MM.1S (cell line): ENCODE measurements at regions not wholly inside any gene's neighbourhood (a gene's known extent, or its start where the extent isn't known, plus 50 kb on each side); places are given as distances from the start of the nearest gene placed in this dataset.
A peak's percentile ranks its signal among the peaks of the same experiment; 100 is the strongest.

Experiments used
- DNase-seq: peaks from one replicate; pipeline ENCODE4 v3.0.0-alpha.2; 2015
- H2AFZ ChIP-seq: fragments of 300-600 bp; sonication (generic); 2 replicates; pipeline ENCODE4 v1.6.0; 2016; ENCODE audit warnings: antibody characterized with exemption, low read length
- H3F3A ChIP-seq: fragments of 300-600 bp; sonication (generic); 2 replicates; pipeline ENCODE4 v1.6.1; 2016; ENCODE audit warnings: mild to moderate bottlenecking, antibody characterized with exemption, low read length, moderate library complexity, mixed read lengths; ENCODE audit not compliant: insufficient read depth
- H3K27ac ChIP-seq: fragments of 300-600 bp; sonication (generic); 2 replicates; pipeline ENCODE4 v1.5.1; 2016; ENCODE audit warnings: mild to moderate bottlenecking, low read length
- H3K27me3 ChIP-seq: fragments of 300-600 bp; sonication (generic); replicated peaks from 2 replicates; pipeline ENCODE4 v1.6.0; 2016; ENCODE audit warnings: low read length; ENCODE audit not compliant: insufficient read depth
- H3K36me3 ChIP-seq: fragments of 300-600 bp; sonication (generic); replicated peaks from 2 replicates; pipeline ENCODE4 v1.6.1; 2016; ENCODE audit warnings: mild to moderate bottlenecking, low read length, mixed read lengths; ENCODE audit not compliant: insufficient read depth
- H3K4me1 ChIP-seq: fragments of 300-600 bp; sonication (generic); 2 replicates; pipeline ENCODE4 v1.6.1; 2016; ENCODE audit warnings: low read length, mixed read lengths
- H3K4me2 ChIP-seq: fragments of 300-600 bp; sonication (generic); 2 replicates; pipeline ENCODE4 v1.6.0; 2016; ENCODE audit warnings: low read depth, low read length
- H3K4me3 ChIP-seq: fragments of 300-600 bp; sonication (generic); 2 replicates; pipeline ENCODE4 v1.5.1; 2016; ENCODE audit warnings: low read length, mixed read lengths
- H3K79me2 ChIP-seq: fragments of 300-600 bp; sonication (generic); 2 replicates; pipeline ENCODE4 v1.6.1; 2016; ENCODE audit warnings: mixed run types, low read length, mixed read lengths
- H3K9ac ChIP-seq: fragments of 300-600 bp; sonication (generic); 2 replicates; pipeline ENCODE4 v1.6.1; 2016; ENCODE audit warnings: low read length, mixed read lengths
- H3K9me2 ChIP-seq: fragments of 300-600 bp; sonication (generic); replicated peaks from 2 replicates; pipeline ENCODE4 v1.6.1; 2016; ENCODE audit warnings: mild to moderate bottlenecking, low read length, mixed read lengths; ENCODE audit not compliant: insufficient read depth
- H3K9me3 ChIP-seq: fragments of 300-600 bp; sonication (generic); replicated peaks from 2 replicates; pipeline ENCODE4 v1.6.1; 2016; ENCODE audit warnings: mild to moderate bottlenecking, low read length, mixed read lengths; ENCODE audit not compliant: insufficient read depth
- H4K20me1 ChIP-seq: fragments of 300-600 bp; sonication (generic); 2 replicates; pipeline ENCODE4 v1.6.1; 2016; ENCODE audit warnings: mild to moderate bottlenecking, low read length, moderate library complexity, mixed read lengths; ENCODE audit not compliant: insufficient read depth
- EZH2 ChIP-seq: fragments of 300-600 bp; sonication (generic); optimal IDR thresholded peaks from 2 replicates; pipeline ENCODE3; 2017; ENCODE audit warnings: low read depth, mild to moderate bottlenecking, antibody characterized with exemption, low read length, mixed read lengths
- EZH2phosphoT487 ChIP-seq: fragments of 300-600 bp; sonication (generic); IDR thresholded peaks from 2 replicates; pipeline ENCODE4 v1.6.1; 2018; ENCODE audit warnings: antibody characterized with exemption, low read length
- TF ChIP-seq, protein P1 (sequence below): fragments of 300-600 bp; sonication (generic); IDR thresholded peaks from 2 replicates; pipeline ENCODE4 v1.5.1; 2016; ENCODE audit warnings: antibody characterized with exemption, low read length, mixed read lengths

- no peaks in the 10 kb centered on the region for H3K9me3 ChIP-seq
- H3K4me1 ChIP-seq, result peaks cover 25% of the 10 kb centered on the region
- no peaks in the 10 kb centered on the region for H3K27me3 ChIP-seq
- peaks cover 10% of the 10 kb centered on the region for H3F3A ChIP-seq
- DNase-seq, result no peak
- H3K9ac ChIP-seq, result no peak overlapping the region
- no peaks in the 10 kb centered on the region for H4K20me1 ChIP-seq
- no peak overlapping the region for H2AFZ ChIP-seq
- no peak overlapping the region for H3K27ac ChIP-seq
- no peak overlapping the region for H3K4me2 ChIP-seq
- no peaks in the 10 kb centered on the region for H3K36me3 ChIP-seq
- no peak overlapping the region for H3K4me3 ChIP-seq
- H3K79me2 ChIP-seq, result no peaks in the 10 kb centered on the region
- H3K9me2 ChIP-seq, result no peaks in the 10 kb centered on the region
- no peak for TF ChIP-seq EZH2phosphoT487
- TF ChIP-seq, protein P1, sequence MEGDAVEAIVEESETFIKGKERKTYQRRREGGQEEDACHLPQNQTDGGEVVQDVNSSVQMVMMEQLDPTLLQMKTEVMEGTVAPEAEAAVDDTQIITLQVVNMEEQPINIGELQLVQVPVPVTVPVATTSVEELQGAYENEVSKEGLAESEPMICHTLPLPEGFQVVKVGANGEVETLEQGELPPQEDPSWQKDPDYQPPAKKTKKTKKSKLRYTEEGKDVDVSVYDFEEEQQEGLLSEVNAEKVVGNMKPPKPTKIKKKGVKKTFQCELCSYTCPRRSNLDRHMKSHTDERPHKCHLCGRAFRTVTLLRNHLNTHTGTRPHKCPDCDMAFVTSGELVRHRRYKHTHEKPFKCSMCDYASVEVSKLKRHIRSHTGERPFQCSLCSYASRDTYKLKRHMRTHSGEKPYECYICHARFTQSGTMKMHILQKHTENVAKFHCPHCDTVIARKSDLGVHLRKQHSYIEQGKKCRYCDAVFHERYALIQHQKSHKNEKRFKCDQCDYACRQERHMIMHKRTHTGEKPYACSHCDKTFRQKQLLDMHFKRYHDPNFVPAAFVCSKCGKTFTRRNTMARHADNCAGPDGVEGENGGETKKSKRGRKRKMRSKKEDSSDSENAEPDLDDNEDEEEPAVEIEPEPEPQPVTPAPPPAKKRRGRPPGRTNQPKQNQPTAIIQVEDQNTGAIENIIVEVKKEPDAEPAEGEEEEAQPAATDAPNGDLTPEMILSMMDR, result no peak
- no peak for TF ChIP-seq EZH2
Measured at GRCh38 chr15:94122516-94122915, 108.8 kb upstream of the MCTP2 start.

DNA sequence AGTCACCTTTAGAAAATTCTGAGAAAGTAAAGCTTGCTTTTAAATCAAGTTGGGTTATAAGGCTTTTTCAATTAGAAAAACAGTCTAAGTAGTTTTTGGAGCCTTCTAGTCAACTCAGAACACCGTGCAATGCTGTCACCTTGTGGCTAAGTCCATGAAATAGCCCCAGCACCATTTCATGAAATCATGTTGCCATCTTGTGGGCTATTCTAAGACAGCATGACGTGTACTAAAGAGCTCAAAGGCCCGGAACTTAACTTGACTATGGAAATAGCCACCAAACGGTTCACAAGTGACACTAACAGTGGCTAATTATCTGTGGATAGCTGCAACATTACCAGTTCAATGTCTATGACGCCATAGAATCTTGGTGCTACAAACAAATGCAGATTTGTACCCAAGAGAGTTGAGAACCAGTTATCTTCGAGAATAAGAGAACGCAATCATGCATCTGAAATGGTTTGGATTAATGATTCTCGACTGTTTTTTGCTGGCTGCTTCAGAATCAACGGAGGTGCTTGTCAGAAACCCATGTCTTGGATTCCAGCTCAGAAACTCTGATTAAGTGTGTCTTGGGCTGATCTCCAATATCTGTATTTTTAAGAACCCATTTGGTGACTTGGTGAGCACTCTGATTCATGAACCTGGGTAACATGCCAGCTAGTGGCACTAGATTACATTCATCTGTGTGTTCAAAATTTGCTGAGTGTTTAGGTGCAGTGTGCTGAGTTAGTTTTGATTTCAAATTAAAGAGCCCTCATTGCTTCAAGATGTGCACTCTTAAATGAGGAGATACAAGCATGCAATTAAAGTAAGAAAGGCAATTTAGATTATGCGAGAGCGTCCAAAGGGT lies 111.2 kb upstream of the MCTP2 start:
- Histone ChIP-seq H3F3A (peaks cover 2% of the 10 kb centered on the region; the same call in 1 of the 2 replicates), H3K9me2 (no peaks in the 10 kb centered on the region)
- TF ChIP-seq, protein P1, result peak; percentile 99
- no peak for TF ChIP-seq EZH2phosphoT487

GRCh38 chr15:94119298-94119811 lies 112.0 kb upstream of the MCTP2 start:
- DNase-seq, result no peak
- H4K20me1 ChIP-seq, result no peaks in the 10 kb centered on the region
- no peaks in the 10 kb centered on the region for H3F3A ChIP-seq
- TF ChIP-seq, protein P1, result no peak
- TF ChIP-seq EZH2 (no peak), EZH2phosphoT487 (no peak)
- H2AFZ ChIP-seq, result no peak overlapping the region
- H3K4me2 ChIP-seq, result no peak overlapping the region
- H3K4me1 ChIP-seq, result no peaks in the 10 kb centered on the region
- no peaks in the 10 kb centered on the region for H3K27me3 ChIP-seq
- no peak overlapping the region for H3K4me3 ChIP-seq
- no peaks in the 10 kb centered on the region for H3K9me2 ChIP-seq
- H3K27ac ChIP-seq, result no peak overlapping the region
- H3K9ac ChIP-seq, result no peak overlapping the region
- H3K9me3 ChIP-seq, result no peaks in the 10 kb centered on the region
- no peaks in the 10 kb centered on the region for H3K79me2 ChIP-seq
- H3K36me3 ChIP-seq, result no peaks in the 10 kb centered on the region

More for the DNA sequence above, 111.2 kb upstream of the MCTP2 start:
- peaks cover 5% of the 10 kb centered on the region for H3K4me1 ChIP-seq
- no peaks in the 10 kb centered on the region for H3K79me2 ChIP-seq
- H2AFZ ChIP-seq, result 0 out of 2 replicates have a peak overlapping the region, but pooled peaks have one; percentile 10
- H4K20me1 ChIP-seq, result no peaks in the 10 kb centered on the region
- no peaks in the 10 kb centered on the region for H3K9me3 ChIP-seq
- no peaks in the 10 kb centered on the region for H3K36me3 ChIP-seq
- DNase-seq, result peak; percentile 90
- no peaks in the 10 kb centered on the region for H3K27me3 ChIP-seq
- no peak overlapping the region for H3K4me3 ChIP-seq
- H3K9ac ChIP-seq, result no peak overlapping the region
- no peak overlapping the region for H3K27ac ChIP-seq
- no peak overlapping the region for H3K4me2 ChIP-seq
